H1 (cell line): ENCODE measurements at regions not wholly inside any gene's neighbourhood (a gene's known extent, or its start where the extent isn't known, plus 50 kb on each side); places are given as distances from the start of the nearest gene placed in this dataset.

Experiments used
- CHD7 ChIP-seq: fragments of 300-600 bp; sonication (generic); IDR thresholded peaks from 2 replicates; pipeline ENCODE4 v1.7.1; 2012; ENCODE audit warnings: low read length, moderate library complexity, mild to moderate bottlenecking, inconsistent platforms; ENCODE audit not compliant: insufficient replicate concordance
- CREB1 ChIP-seq: IDR thresholded peaks from 2 replicates; pipeline ENCODE4 v1.6.1; 2012; ENCODE audit warnings: inconsistent platforms
- EP300 ChIP-seq, 2 experiments: IDR thresholded peaks; 1 replicate in 1 of 2; 2 replicates in 1 of 2; pipeline ENCODE4 v1.6.1; 2011 to 2012; ENCODE audit warnings: low read depth in 2 of 2, low read length in 2 of 2, mild to moderate bottlenecking in 2 of 2, borderline replicate concordance in 1 of 2, inconsistent platforms in 1 of 2, moderate library complexity in 1 of 2
- HDAC2 ChIP-seq, 2 experiments: fragments of 300-600 bp in 1 of 2; sonication (generic) in 1 of 2; IDR thresholded peaks; 2 replicates each; pipeline ENCODE4 v1.6.1; 2011 to 2012; ENCODE audit warnings: low read depth in 2 of 2, low read length in 2 of 2, mild to moderate bottlenecking in 2 of 2, moderate library complexity in 2 of 2, borderline replicate concordance in 1 of 2, inconsistent platforms in 1 of 2
- NRF1 ChIP-seq: IDR thresholded peaks from 2 replicates; pipeline ENCODE4 v1.6.1; 2011; ENCODE audit warnings: mild to moderate bottlenecking, low read depth, low read length, improper control_type of control experiment
- SRF ChIP-seq: IDR thresholded peaks from 2 replicates; pipeline ENCODE4 v1.6.1; 2011; ENCODE audit warnings: mild to moderate bottlenecking, low read depth, low read length, moderate library complexity
- TAF7 ChIP-seq: optimal IDR thresholded peaks from 2 replicates; pipeline ENCODE3; 2011; ENCODE audit warnings: low read depth, mild to moderate bottlenecking, inconsistent platforms, low read length, moderate library complexity, borderline replicate concordance

- TF ChIP-seq CHD7 = no peak
- TF ChIP-seq NRF1 = no peak
- TF ChIP-seq HDAC2 (IDR thresholded peaks at IDR 0.05; ENCODE audit: borderline replicate concordance in 1 of 2, low read depth in 2 of 2, low read length in 2 of 2) = no peak
- no peak for TF ChIP-seq SRF
- no peak for TF ChIP-seq EP300 (IDR thresholded peaks at IDR 0.05; ENCODE audit: borderline replicate concordance in 1 of 2, low read depth in 2 of 2, low read length in 2 of 2)
- TF ChIP-seq TAF7 = no peak
- no peak for TF ChIP-seq CREB1
These were observed 278.0 kb upstream of the KCND2 start (continued) for GRCh38 chr7:119994928-119995327.
